22Rv1 (cell line): ENCODE measurements at regions not wholly inside any gene's neighbourhood (a gene's known extent, or its start where the extent isn't known, plus 50 kb on each side); places are given as distances from the start of the nearest gene placed in this dataset.

ENCODE experiments used
- H3K27ac ChIP-seq: fragments of 450-650 bp; 2 replicates; pipeline ENCODE4 v1.5.1; 2017
- ZFX ChIP-seq: fragments of 450-650 bp; IDR thresholded peaks from 2 replicates; pipeline ENCODE4 v1.6.1; 2017; ENCODE audit warnings: antibody characterized with exemption, borderline replicate concordance
- TF ChIP-seq, protein P1 (sequence below): fragments of 450-650 bp; IDR thresholded peaks from 2 replicates; pipeline ENCODE4 v1.5.1; 2017; ENCODE audit warnings: mild to moderate bottlenecking

- TF ChIP-seq ZFX, result no peak
- TF ChIP-seq, protein P1, sequence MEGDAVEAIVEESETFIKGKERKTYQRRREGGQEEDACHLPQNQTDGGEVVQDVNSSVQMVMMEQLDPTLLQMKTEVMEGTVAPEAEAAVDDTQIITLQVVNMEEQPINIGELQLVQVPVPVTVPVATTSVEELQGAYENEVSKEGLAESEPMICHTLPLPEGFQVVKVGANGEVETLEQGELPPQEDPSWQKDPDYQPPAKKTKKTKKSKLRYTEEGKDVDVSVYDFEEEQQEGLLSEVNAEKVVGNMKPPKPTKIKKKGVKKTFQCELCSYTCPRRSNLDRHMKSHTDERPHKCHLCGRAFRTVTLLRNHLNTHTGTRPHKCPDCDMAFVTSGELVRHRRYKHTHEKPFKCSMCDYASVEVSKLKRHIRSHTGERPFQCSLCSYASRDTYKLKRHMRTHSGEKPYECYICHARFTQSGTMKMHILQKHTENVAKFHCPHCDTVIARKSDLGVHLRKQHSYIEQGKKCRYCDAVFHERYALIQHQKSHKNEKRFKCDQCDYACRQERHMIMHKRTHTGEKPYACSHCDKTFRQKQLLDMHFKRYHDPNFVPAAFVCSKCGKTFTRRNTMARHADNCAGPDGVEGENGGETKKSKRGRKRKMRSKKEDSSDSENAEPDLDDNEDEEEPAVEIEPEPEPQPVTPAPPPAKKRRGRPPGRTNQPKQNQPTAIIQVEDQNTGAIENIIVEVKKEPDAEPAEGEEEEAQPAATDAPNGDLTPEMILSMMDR, result no peak
- no peak overlapping the region for H3K27ac ChIP-seq
Observed at GRCh38 chr20:6269168-6269873, 146.5 kb upstream of the FERMT1 start.

DNA sequence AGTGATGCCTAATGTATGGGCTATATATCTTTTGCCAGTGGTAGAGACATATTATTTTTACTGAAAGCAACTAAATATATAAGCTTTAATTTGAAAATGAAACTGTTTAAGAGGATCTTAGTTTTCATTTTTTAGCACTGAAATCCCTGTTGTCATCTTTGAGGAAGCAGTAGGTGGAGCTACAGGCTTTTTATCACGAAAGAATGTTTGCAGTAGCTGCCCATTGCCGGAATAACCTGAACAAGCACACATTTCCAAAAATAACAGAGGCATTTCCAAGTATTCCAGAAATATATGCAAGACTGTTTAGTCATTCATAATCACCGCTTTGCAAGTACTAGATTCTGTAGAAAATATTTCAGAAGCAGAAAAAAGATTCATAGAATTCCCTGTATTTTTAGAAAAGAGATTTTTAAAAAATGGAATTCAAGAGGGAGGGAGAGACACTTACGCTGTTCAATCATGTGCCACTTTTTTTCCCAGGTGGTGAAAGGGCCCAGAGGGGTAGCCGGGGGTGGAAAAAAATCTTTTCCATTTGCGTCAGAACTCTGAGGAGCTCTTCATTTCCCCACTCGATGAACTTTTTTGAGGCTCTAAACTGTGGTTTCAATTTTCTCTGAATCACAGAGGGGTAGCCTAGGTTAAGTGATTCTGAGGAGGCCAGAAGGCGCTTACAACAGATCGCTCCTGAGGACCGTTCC lies 142.5 kb upstream of the FERMT1 start:
- H3K27ac ChIP-seq, result 0 out of 2 replicates have a peak overlapping the region, but pooled peaks have one; percentile 29
- TF ChIP-seq ZFX, result no peak
- TF ChIP-seq, protein P1, result peak; percentile 80

DNA sequence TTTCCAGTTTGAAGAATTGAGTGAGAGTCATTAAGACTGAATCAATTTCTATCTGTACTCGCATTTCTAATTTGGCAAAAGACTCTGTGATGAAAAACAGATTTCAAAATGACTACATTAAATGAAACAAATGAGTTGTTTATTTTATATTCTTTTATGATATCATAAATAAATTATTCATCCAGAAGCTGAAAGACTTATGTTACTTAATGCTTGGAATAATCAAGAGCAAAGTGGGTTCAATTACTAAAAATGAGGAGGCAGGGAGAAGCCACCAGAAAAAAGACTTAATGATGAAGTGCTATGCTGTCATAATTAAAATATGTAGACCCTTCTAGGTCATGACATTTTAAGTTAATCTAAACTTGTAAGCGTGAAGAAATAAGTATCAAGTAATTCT lies 130.6 kb upstream of the FERMT1 start:
- H3K27ac ChIP-seq, result no peak overlapping the region
- TF ChIP-seq ZFX, result no peak
- TF ChIP-seq, protein P1, result no peak

DNA sequence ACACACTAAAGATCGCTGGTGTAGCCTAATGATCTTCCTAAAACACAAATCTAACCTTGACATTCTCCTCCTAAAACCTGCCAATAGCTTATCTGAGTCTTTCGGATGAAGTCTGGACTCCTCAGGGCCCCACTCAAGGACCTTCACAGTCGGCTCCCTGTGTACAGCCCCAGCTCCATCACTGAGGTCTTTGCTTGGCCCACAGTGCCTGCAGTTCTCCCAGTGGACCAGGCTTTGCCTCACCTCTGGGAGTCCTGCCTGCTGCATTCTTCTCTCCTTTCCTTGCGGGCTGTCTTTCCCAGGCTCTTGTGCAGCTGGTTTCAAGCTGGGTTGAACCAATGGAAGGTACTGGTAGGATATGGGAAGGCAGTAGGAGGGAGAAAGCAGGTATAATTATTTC lies 122.6 kb upstream of the FERMT1 start:
- no peak overlapping the region for H3K27ac ChIP-seq
- TF ChIP-seq, protein P1, result no peak
- TF ChIP-seq ZFX, result no peak

GRCh38 chr20:6241591-6241990 lies 118.8 kb upstream of the FERMT1 start:
- H3K27ac ChIP-seq, result no peak overlapping the region
- TF ChIP-seq, protein P1, result no peak
- TF ChIP-seq ZFX, result no peak

DNA sequence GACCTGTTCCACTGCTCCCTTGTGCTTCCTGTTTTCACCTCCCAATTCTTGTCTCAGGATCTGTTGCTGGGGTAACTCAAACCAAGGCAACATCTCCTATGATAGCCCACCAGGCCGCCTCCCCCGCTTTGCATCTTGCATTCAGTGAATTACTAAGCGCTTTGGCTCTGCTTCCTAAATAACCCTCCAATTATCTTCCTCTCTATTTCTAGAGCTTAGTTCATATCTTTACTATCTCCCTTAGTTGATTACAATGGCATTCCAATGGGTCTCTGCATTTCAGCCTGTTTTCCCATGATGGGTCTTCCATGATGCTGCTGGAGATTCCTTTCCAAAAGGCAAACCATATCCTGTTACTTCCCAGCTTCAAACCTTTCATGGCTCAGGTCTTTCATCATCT lies 117.2 kb upstream of the FERMT1 start:
- TF ChIP-seq, protein P1, result no peak
- no peak for TF ChIP-seq ZFX
- H3K27ac ChIP-seq, result no peak overlapping the region

DNA sequence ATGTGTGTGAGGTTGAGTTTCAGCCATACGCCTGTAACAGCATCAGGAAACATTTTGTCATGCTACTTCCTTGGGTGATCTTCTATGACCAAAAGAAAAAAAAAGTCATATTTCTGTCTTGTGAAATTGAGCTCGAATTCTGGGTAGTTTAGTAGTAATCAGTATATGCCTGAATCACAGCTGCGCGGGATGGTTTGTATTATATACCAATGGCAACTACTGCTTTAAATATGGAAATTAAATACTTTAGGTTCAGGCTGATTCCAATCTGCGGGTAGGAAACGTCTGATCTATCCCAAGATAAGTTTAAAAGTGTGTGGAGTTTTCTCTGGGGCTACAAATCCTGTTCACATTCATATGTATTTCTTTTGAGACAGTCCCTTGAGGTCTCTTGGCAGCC lies 115.6 kb upstream of the FERMT1 start:
- TF ChIP-seq ZFX, result no peak
- TF ChIP-seq, protein P1, result no peak

More for the DNA sequence above, 115.6 kb upstream of the FERMT1 start:
- no peak overlapping the region for H3K27ac ChIP-seq
